HG03045 (cell line): ENCODE measurements at regions not wholly inside any gene's neighbourhood (a gene's known extent, or its start where the extent isn't known, plus 50 kb on each side); places are given as distances from the start of the nearest gene placed in this dataset.
"Not testable (repeated sequence)": the region's sequence is repeated elsewhere in the genome, so short reads cannot be mapped to it uniquely, and the experiment has no call there.

Experiments
- ATAC-seq: cut with Tn5 transposase; IDR thresholded peaks from one replicate; pipeline ENCODE4 v1.9.1; 2021; ENCODE audit warnings: mild to moderate bottlenecking, moderate library complexity; ENCODE audit not compliant: unreplicated experiment

DNA sequence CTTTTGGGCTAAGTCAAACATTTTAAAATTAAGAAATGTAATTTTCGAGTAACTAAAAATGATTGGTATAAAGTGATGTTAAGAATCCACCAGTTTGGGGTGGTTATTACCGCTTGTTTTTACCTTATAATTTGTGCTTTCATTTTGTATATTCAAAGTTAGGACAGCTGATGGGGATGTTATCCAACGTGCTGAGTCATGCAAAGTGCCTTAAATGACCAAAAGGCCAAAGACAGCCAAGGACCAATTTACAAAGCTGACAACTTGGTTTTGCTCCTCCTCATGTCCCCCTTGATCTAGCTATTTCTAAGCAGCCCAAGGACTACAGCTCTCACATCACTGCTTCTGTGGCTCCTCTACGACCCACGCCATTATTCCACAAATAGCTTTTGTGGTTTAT is 181.4 kb upstream of the PCDH7 start:
- ATAC-seq = no peak

DNA sequence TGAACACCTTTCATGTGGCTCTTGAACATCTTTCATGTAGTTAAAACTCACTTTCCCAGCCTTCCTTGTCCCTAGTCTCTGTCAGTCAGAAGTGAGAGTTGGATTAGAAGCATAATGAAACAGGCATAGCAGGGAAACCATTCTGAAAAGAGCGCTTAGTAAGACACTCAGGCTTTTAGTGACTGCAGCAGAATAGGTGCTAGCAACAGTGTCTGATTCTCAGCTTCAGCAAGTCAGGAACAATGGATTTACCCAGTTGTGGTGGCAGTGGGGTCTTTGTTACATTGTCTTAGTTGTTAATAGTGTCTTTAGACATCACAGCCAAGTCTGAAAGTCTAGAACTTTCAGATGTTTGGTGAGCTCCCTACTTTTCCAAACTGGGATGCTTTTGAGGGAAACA is 177.1 kb upstream of the PCDH7 start:
- no peak for ATAC-seq

DNA sequence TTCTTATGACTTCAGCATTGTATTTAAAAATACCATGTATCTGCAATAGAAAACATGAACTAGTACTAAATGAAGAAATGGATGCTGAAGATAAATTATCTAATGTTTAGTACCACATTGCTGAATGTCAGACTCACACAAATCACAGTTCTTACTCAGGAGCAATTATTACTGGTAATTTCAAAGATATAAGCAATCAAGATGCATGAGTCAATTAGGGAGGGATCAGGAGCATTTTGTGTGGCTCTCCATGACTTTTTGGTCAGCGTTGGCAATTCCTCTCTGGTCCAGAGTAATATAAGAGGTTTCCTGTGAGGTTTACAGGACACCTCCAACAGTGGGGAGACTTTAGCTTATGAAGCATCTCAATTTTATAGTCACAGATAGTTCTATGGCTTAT is 167.0 kb upstream of the PCDH7 start:
- no peak for ATAC-seq

DNA sequence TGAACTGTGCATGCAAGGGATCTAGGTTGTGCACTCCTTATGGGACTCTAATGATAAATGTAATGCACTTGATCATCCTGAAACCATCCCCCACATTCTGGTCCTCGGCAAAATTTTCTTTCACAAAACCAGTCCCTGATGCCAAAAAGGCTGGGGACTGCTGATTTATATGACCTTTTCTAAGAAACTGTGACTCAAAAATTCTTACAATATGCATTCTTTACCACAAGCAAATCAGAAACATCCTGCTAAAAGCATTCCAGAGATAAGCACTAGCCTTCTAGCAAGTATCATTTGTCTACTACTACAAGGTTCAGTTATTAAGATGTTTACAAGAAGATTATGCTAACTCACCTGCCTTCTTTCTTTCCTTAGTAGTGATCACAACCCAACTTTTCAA is 166.5 kb upstream of the PCDH7 start:
- ATAC-seq = no peak

GRCh38 chr4:30555775-30556174 is 164.4 kb upstream of the PCDH7 start:
- no peak for ATAC-seq

GRCh38 chr4:30559481-30559880 is 160.7 kb upstream of the PCDH7 start:
- ATAC-seq = no peak

- ATAC-seq = no peak
These were observed 133.3 kb upstream of the PCDH7 start for GRCh38 chr4:30586850-30587249.

- ATAC-seq = not testable (repeated sequence)
These were observed 130.5 kb upstream of the PCDH7 start for GRCh38 chr4:30589669-30590068.

- no peak for ATAC-seq
These were observed 119.7 kb upstream of the PCDH7 start for GRCh38 chr4:30600246-30601017.

DNA sequence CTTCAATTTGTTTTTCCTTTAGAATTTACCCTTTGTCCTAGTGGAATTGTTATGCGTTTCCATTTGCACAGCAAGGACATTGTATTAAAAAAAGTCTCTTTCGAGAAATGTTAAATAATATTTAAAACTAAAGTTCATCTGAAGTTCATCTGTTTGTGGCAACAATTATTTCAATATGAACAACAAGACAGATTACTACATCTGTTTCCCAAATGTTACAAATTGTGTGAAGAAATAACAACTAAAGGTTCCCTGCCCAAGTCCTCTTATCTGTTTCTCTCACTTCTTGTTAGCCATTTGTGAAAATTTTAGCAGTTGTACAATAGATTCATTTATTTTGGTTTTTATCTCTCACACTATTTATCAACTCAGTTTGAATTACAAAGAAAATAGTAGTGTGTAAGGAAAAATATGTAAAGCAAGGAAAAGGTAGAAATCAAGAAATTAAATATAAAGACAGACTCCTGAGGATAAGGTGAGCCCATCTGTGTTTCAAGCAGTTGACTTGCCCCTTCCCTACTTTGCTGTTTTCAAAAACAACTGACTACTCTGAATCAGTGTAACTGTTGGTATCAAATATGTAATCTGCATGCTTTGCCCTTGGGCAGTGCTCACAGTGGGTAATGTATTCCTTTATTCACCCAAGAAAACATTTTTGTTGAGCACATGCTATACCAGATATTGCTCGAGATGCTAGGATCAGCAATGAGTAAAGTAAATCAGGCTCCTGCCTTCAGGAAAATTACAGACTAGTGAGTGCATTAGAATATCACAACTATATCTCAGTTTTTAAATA is 118.9 kb upstream of the PCDH7 start:
- no peak for ATAC-seq

DNA sequence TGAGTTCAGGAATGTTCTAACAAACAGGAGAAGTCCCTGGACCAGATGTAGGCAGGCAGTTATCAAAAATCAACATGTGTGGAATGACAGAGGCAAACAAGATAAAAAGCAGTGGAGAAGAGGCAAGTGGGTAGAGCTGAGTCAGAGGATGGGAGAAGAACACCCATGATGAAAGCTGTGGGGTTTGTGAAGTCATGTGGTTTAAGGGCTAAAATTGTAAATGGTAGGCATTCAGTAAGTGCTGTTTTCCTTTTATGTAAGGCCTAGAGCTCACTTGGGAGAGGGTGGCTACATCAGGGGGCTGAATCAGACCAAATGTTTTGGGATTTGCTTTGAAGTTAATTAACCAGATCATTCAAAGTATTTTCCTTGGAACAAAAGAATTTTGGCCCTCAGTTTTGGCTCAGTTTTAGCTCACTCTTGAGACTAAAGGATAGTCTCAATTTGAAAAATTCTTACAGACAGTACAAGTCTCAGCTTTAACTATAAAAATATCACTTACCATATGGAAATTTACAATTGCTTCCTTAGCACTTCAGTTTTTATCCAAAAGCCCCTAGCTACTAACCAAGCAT is 114.5 kb upstream of the PCDH7 start:
- ATAC-seq = no peak

DNA sequence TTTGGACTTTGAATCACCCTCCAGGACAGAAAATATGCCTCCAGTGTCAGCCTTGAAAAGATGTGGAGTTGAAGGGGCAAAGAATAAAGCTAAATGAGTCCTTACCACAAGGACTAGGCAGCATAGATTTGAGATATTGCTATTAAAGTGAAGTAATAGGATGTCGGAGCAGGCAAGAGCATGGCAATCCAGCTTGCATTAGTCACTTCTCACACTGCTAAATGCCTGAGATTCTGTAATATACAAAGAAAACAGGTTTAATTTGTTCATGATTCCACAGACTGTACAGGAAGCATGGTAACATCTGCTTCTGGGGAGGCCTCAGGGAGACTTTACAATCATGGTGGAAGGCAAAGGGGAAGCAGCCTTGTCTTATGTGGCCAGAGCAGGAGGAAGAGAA is 109.8 kb upstream of the PCDH7 start:
- no peak for ATAC-seq

- no peak for ATAC-seq
These were observed 105.4 kb upstream of the PCDH7 start for GRCh38 chr4:30614771-30615170.

DNA sequence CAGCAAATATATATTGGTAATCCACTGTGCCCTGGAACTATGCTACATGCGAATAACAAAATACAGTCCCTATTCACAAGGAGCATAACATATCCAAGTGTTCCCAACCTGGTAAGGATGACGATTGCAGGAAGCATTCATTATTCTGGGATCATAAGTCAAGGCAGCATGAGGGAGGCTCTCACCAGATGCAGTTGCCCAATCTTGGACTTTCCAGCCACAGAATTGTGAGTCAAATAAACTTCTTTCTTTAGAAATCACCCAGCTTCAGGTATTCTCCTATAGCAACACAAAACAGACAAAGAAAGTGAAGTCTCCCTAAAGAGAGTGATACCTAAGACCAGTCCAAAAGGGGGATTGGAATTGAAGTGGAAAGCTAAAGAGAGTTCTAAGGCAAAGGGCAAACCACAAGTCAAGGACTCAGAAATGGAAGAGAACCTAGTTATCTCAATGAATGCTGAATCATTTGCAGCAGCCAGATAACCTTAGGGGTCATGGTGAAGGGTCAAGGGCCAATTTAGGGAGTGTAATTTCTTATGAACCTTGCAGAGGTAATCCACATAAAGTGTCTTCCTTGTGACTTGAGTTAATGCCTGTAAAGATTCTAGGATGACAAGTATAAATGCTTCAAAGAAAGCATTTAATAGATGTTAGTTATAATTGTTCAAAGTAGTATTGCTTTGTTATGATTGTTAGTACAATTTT is 103.1 kb upstream of the PCDH7 start:
- no peak for ATAC-seq

DNA sequence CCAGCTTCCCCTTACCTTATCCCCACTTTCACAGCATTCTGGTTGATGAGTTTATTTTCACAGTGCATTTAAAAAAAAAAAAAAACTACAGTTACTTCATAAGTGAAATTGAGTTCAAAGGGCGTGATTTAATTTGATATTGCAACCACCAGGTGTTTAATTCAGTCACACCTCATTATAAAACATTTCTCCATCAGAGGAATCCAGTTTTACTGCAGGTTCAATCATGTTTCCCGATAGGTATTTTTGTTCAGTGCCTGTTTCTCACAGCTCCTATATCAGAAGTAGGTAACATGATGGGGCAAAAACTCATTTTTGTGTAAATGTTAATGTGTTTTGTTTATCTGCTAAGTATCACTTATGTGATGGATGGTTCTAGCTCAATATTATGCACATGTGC is 102.3 kb upstream of the PCDH7 start:
- ATAC-seq = no peak

GRCh38 chr4:30619679-30620078 is 100.5 kb upstream of the PCDH7 start:
- ATAC-seq = no peak

DNA sequence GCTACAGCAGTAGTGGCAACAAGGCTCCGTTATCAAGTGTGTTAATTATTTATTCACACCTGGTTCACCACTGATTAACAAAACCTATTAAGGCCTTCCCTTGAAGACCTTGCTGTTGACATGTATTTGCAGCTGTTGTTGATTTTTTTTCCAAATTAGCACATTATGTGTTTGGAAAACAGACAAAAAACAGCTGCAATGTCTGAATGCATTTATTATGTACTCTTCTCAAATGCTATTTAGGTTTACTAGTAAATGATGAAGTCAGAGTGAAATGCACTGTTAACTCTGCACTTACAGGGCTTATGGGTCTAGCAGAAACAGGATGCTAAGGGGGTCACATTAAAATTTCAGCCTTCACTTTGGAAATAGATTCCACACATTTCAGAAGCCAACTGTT is 99.5 kb upstream of the PCDH7 start:
- no peak for ATAC-seq

DNA sequence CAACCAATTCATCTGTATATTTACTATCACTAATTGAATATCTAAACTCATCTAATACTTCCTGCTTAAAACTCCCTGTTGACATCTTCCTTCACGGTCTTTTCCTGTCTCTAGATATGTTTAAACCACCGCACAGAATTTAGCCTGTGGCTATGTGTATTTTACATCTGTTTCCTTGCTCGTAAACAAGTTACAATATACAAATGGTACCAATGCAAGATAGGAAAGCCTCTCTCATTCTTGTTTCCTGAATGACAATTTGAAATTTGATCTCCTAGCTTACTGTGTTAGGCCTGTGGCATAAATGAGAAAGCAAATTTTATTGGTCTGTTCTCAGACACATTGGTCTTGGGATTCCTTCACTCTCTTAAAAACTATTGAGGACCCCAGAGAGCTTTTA is 89.7 kb upstream of the PCDH7 start:
- ATAC-seq = no peak

DNA sequence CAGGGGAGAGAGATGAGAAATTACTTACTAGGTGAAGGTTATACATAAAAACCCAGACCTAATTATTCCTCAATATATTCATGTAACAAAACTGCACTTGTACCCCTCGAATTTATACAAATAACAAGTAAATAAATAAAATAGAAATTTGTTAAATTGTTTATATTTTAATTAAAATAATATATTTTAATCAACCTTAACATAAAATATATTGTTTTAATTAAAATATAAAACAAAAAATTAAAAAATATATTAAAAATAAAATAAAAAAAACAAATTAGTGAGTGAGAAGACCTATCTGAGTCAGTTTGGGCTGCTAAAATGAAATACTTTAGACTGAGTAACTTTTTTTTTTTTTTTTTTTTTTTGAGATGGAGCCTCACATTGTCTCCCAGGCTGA is 87.4 kb upstream of the PCDH7 start:
- ATAC-seq = no peak

DNA sequence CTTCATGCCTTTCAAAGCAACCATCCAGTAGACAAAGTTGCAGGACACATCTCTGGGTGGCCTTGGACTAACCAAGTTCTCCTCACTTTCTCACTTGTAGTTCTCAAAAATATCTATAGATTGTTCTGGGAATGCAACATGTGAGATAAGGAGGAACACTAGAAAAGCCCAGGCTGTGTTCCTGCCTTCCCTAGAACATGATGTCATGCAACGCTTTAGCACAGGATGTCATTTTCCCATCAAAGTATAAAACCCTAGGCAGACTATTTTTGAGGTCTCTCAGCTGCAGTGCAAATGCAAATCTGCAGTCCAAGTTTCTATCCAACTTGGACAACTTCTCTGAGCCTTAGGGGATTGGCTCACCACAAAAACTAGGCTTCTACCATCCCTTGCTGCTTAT is 78.8 kb upstream of the PCDH7 start:
- no peak for ATAC-seq

DNA sequence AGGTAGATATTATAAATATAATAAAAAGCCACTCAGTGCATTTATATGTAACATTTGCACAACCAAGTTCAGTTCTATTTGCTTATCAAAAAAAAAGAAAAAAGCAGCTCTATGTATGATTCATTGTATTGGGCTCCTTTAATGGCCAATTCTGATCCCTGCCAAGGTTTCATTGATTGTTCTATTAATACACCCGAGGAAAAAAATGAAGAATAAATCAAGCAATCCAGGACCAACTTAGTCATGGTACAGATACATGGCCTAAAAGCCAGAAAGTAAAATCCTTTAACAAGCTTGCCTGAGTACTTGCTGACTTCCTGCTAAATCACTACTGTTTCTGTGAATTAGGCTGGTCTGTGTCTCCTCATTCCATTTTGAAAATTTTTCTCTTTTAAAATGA is 77.6 kb upstream of the PCDH7 start:
- ATAC-seq = no peak

GRCh38 chr4:30653291-30653690 is 66.9 kb upstream of the PCDH7 start:
- no peak for ATAC-seq
